ENCODE measurements at regions not wholly inside any gene's neighbourhood (a gene's known extent, or its start where the extent isn't known, plus 50 kb on each side); places are given as distances from the start of the nearest gene placed in this dataset.
"Not testable (repeated sequence)": the region's sequence is repeated elsewhere in the genome, so short reads cannot be mapped to it uniquely, and the experiment has no call there.

DNA sequence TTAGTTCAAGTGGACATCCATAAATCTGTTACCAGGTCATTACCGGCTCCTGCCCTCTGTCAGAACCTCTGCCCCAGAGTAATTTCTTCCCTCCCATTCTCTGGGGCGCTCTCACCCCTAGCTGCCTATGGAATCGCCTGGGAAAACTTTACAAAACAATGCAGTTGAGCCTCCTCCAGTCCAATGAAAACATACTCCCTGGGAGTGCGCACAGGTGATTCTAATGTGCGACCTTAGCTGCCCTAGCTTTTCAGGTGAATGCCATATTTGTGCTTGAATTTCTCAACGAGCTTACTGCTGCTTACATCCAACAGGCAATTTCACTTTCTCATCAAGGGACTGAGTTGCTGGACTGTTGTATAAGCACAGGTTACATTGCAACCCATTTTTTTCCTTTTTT lies 230.7 kb downstream of the NPIPA7 start:
- TF ChIP-seq, protein P1, sequence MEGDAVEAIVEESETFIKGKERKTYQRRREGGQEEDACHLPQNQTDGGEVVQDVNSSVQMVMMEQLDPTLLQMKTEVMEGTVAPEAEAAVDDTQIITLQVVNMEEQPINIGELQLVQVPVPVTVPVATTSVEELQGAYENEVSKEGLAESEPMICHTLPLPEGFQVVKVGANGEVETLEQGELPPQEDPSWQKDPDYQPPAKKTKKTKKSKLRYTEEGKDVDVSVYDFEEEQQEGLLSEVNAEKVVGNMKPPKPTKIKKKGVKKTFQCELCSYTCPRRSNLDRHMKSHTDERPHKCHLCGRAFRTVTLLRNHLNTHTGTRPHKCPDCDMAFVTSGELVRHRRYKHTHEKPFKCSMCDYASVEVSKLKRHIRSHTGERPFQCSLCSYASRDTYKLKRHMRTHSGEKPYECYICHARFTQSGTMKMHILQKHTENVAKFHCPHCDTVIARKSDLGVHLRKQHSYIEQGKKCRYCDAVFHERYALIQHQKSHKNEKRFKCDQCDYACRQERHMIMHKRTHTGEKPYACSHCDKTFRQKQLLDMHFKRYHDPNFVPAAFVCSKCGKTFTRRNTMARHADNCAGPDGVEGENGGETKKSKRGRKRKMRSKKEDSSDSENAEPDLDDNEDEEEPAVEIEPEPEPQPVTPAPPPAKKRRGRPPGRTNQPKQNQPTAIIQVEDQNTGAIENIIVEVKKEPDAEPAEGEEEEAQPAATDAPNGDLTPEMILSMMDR (IDR thresholded peaks at IDR 0.05; ENCODE audit: low read depth, low read length, poor library complexity, severe bottlenecking) = not testable (repeated sequence)
- not testable (repeated sequence) for TF ChIP-seq EZH2phosphoT487 (IDR thresholded peaks at IDR 0.05; ENCODE audit: borderline replicate concordance, low read length)

All from DOHH2 (cell line).